Coronary artery (tissue), 2 donors: ENCODE measurements at regions not wholly inside any gene's neighbourhood (a gene's known extent, or its start where the extent isn't known, plus 50 kb on each side); places are given as distances from the start of the nearest gene placed in this dataset.

Source experiments
- DNase-seq: peaks from one replicate; pipeline ENCODE4 v3.0.0-alpha.2; 2017; ENCODE audit warnings: low spot score
- H3K27ac ChIP-seq, 2 donors: fragments of 200-600 bp; sonication (generic); one replicate each; pipeline ENCODE4 v1.5.1; 2016 to 2019
- H3K4me3 ChIP-seq: fragments of 200-600 bp; sonication (generic); 2 replicates; pipeline ENCODE4 v1.5.1; 2016; ENCODE audit warnings: mild to moderate bottlenecking, moderate library complexity
- CTCF ChIP-seq: fragments of 200-600 bp; sonication (generic); IDR thresholded peaks from one replicate; pipeline ENCODE4 v1.5.1; 2019; ENCODE audit warnings: antibody characterized with exemption

DNA sequence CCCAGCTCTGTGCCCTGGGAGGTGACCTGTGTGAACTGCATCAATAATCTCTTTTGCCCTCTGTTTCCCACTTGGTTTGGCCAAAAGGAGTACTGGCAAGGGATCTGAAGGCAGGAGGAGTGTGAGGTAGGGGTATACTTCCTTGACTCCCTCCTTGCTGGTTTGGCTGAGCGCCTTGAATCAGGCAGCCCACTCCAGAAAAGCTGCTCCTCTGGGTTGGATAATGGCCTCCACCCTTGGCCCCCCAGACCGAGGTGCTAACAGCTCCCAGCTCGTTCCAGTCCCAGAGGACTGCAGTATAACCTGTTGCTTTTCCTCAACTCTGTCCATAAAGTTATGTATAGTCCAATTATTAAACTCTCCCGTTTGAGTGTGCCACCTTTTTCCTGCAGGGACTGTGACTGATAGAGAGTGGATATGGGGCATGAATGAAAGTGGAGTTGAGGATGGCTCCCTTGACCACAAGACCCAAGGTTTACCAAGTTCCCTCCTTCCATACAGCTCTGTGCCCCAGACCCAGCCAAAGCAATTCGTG is 88.2 kb upstream of the HAND1 start:
- Histone ChIP-seq H3K4me3 (no peak overlapping the region), H3K27ac (no peak overlapping the region)
- no peak for TF ChIP-seq CTCF
- DNase-seq = no peak

- Histone ChIP-seq H3K27ac (no peak overlapping the region), H3K4me3 (no peak overlapping the region)
- TF ChIP-seq CTCF = no peak
- DNase-seq = no peak
These were observed 87.1 kb upstream of the HAND1 start for GRCh38 chr5:154565123-154565522.

- no peak for DNase-seq
- TF ChIP-seq CTCF = no peak
- H3K27ac ChIP-seq = no peak overlapping the region
- H3K4me3 ChIP-seq = no peak overlapping the region
These were observed 84.3 kb upstream of the HAND1 start for GRCh38 chr5:154562244-154562880.

- no peak for DNase-seq
- TF ChIP-seq CTCF = no peak
- no peak overlapping the region for H3K4me3 ChIP-seq
- no peak overlapping the region for H3K27ac ChIP-seq
These were observed 81.6 kb upstream of the HAND1 start for GRCh38 chr5:154559398-154560276.

DNA sequence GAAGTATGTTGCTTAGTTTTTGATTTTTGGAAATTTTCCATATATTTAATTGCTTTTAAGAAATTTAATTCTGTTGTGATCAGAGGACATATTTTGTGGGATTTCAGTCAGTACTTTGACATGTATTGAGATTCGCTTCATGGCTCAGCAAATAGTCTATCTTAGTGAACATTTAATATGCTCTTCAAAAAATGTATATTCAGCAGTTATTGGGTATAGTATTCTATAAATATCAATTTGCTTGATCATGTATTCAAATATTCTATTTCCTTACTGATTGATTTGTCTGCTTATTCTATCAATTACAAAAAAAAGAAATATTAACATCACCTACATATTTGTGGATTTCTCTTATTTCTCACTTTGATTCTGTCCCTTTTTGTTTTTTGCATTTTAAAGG is 79.5 kb upstream of the HAND1 start:
- DNase-seq = no peak
- no peak overlapping the region for H3K4me3 ChIP-seq

DNA sequence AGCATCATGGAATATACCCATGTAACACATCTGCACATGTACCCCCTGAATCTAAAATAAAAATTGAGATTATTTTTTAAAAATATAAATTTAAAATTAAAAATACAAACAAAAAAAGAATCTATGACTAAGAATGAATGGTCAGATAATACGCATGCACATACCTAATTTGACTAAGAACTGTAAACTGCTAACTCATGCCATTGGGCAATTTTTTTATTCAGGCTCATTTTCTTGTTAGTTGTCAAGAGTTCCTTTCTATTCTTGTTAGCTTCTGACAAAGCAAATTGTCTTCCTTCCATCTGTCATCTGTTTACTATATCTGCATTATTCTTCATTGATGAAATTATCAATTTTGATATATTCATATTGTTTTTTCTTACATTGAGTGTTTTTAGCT is 69.5 kb upstream of the HAND1 start:
- no peak for DNase-seq
- no peak overlapping the region for H3K4me3 ChIP-seq
- TF ChIP-seq CTCF = no peak
- no peak overlapping the region for H3K27ac ChIP-seq

More for the DNA sequence above, 79.5 kb upstream of the HAND1 start:
- TF ChIP-seq CTCF = no peak
- H3K27ac ChIP-seq = no peak overlapping the region
